ENCODE measurements at regions not wholly inside any gene's neighbourhood (a gene's known extent, or its start where the extent isn't known, plus 50 kb on each side); places are given as distances from the start of the nearest gene placed in this dataset.

GRCh38 chr15:70526221-70526973 lies 237.0 kb downstream of the UACA start:
- Histone ChIP-seq H3K23me2 (ENCODE audit: low read depth, low read length) (peaks cover 4% of the 10 kb centered on the region; the same call in 1 of the 2 replicates), H3K9me3 (ENCODE audit: insufficient read depth in 2 of 2, low read depth in 1 of 2, low read length in 1 of 2) (no peaks in the 10 kb centered on the region), H3K27ac (ENCODE audit: low read depth, low read length) (no peak overlapping the region), H2AK5ac (ENCODE audit: low read depth, low read length) (no peak overlapping the region), H4K5ac (ENCODE audit: insufficient read length, low read depth, low read length) (no peak overlapping the region), H4K91ac (replicated peaks; ENCODE audit: insufficient read length, low read length) (no peak overlapping the region), H3K18ac (ENCODE audit: extremely low read depth, low read length) (no peak overlapping the region; the same call in 1 of the 2 replicates), H3K4ac (replicated peaks; ENCODE audit: insufficient read length, low read depth, low read length) (no peak overlapping the region), H3K56ac (replicated peaks; ENCODE audit: insufficient read length, low read depth, low read length) (no peak overlapping the region), H3K79me2 (ENCODE audit: control insufficient read depth in 1 of 2, insufficient read depth in 2 of 2, low read length in 2 of 2) (no peaks in the 10 kb centered on the region), H4K8ac (ENCODE audit: extremely low read depth, insufficient read depth, low read length) (no peak overlapping the region), H3K23ac (ENCODE audit: insufficient read length) (no peak overlapping the region), H3K79me1 (ENCODE audit: low read depth, low read length) (no peaks in the 10 kb centered on the region), H3K9ac (replicated peaks in 1 of 4; ENCODE audit: extremely low read depth in 1 of 4, low read depth in 3 of 4, low read length in 3 of 4) (no peak overlapping the region), H2AFZ (ENCODE audit: low read length) (no peak overlapping the region), H3K14ac (ENCODE audit: insufficient read length) (no peak overlapping the region), H3K4me3 (ENCODE audit: extremely low read depth in 1 of 4, insufficient read depth in 2 of 4, low read depth in 3 of 4, low read length in 4 of 4) (no peak overlapping the region), H2BK15ac (ENCODE audit: low read length) (no peak overlapping the region), H2BK20ac (ENCODE audit: low read length) (no peak overlapping the region), H2BK5ac (ENCODE audit: low read depth, low read length) (no peak overlapping the region), H3K4me1 (replicated peaks in 1 of 4; ENCODE audit: control insufficient read depth in 3 of 4, insufficient read depth in 4 of 4, low read length in 3 of 4) (peaks cover 1 to 9% (median 5%) of the 10 kb centered on the region in 4 experiments; a peak in 4 of 7 replicates), H2BK12ac (ENCODE audit: low read depth, low read length) (no peak overlapping the region), H2BK120ac (replicated peaks; ENCODE audit: low read depth, low read length) (no peak overlapping the region), H3K4me2 (ENCODE audit: insufficient read depth in 1 of 2, low read depth in 2 of 2, low read length in 2 of 2) (no peak overlapping the region), H4K20me1 (replicated peaks in 1 of 2; ENCODE audit: control insufficient read depth in 1 of 2, insufficient read depth in 2 of 2, low read length in 2 of 2) (peaks cover 0 to 3% of the 10 kb centered on the region in 2 experiments), H3K36me3 (ENCODE audit: control insufficient read depth in 2 of 4, insufficient read depth in 4 of 4, low read length in 3 of 4) (no peaks in the 10 kb centered on the region), H3K27me3 (replicated peaks in 1 of 4; ENCODE audit: control insufficient read depth in 3 of 4, extremely low read depth in 1 of 4, insufficient read depth in 3 of 4, low read length in 3 of 4) (no peaks in the 10 kb centered on the region)
- peak in 1 of 2 experiments; percentile 33 for DNase-seq (ENCODE audit: low read depth in 1 of 2, low spot score in 2 of 2)
- ChIA-PET POLR2A (ENCODE audit: partially characterized antibody) (no interaction called here), CTCF (ENCODE audit: partially characterized antibody) (interaction anchor here (0.9 to 1.0 kb wide), 2 partner anchors 13 to 59 kb away, joined by 3 to 4 read pairs; no protein-coding TSS in a partner anchor)
- WGBS, 2 experiments (ENCODE audit: extremely low coverage in 1 of 2, insufficient coverage in 1 of 2, insufficient read length in 1 of 2, insufficient replicate concordance in 2 of 2, low coverage in 1 of 2, low lambda C conversion rate in 2 of 2, missing lambda C conversion rate in 1 of 2), result 81% methylated on average over 12 of the region's 12 CpGs; no CpG with 5 or more reads in 1 of the 2 experiments
- FAIRE-seq, result no peak
- TF ChIP-seq RNF2 (IDR thresholded peaks at IDR 0.05; ENCODE audit: borderline replicate concordance, low read depth, low read length, missing control alignments, poor library complexity, severe bottlenecking) (no peak), CREB1 (IDR thresholded peaks at IDR 0.05) (no peak), EZH2 (IDR thresholded peaks at IDR 0.05; ENCODE audit: low read depth, low read length, severe bottlenecking) (no peak), YY1 (IDR thresholded peaks at IDR 0.05; ENCODE audit: low read depth, low read length) (no peak), HDAC2 (IDR thresholded peaks at IDR 0.05; ENCODE audit: borderline replicate concordance in 1 of 2, low read depth in 2 of 2, low read length in 2 of 2) (no peak), CBX5 (IDR thresholded peaks at IDR 0.05; ENCODE audit: low read depth, low read length) (no peak), FOSL1 (IDR thresholded peaks at IDR 0.05; ENCODE audit: insufficient read depth, low read depth, low read length) (no peak), RXRA (IDR thresholded peaks at IDR 0.05; ENCODE audit: insufficient read depth, low read depth, low read length) (no peak), KDM5A (IDR thresholded peaks at IDR 0.05; ENCODE audit: low read length) (no peak), BCL11A (IDR thresholded peaks at IDR 0.05; ENCODE audit: low read depth in 2 of 2, low read length in 2 of 2) (no peak)
- TF ChIP-seq, protein P1, sequence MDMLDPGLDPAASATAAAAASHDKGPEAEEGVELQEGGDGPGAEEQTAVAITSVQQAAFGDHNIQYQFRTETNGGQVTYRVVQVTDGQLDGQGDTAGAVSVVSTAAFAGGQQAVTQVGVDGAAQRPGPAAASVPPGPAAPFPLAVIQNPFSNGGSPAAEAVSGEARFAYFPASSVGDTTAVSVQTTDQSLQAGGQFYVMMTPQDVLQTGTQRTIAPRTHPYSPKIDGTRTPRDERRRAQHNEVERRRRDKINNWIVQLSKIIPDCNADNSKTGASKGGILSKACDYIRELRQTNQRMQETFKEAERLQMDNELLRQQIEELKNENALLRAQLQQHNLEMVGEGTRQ (IDR thresholded peaks at IDR 0.05; ENCODE audit: low read length), result no peak

Measured in H1 (cell line).